ENCODE measurements at regions not wholly inside any gene's neighbourhood (a gene's known extent, or its start where the extent isn't known, plus 50 kb on each side); places are given as distances from the start of the nearest gene placed in this dataset.

DNA sequence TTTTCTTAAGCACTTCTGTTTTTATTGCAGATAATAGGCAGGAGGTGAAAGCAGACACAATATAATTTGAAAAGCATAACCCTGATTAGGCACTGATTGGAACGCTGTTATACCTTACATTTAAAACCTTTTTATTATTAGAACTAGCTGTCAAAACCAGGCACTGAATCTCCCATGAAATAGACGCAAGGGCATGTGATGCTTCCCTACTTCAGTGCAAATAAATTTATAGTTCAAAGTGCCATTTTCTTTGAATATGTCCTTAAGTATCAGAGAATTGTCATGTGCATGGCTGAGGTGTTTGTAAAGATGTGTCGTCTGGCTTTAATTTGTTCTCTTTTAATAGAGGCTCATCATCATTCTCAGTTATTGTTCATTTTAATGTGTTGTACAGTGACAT lies 386.0 kb downstream of the NR2F2 start:
- TF ChIP-seq, protein P1, sequence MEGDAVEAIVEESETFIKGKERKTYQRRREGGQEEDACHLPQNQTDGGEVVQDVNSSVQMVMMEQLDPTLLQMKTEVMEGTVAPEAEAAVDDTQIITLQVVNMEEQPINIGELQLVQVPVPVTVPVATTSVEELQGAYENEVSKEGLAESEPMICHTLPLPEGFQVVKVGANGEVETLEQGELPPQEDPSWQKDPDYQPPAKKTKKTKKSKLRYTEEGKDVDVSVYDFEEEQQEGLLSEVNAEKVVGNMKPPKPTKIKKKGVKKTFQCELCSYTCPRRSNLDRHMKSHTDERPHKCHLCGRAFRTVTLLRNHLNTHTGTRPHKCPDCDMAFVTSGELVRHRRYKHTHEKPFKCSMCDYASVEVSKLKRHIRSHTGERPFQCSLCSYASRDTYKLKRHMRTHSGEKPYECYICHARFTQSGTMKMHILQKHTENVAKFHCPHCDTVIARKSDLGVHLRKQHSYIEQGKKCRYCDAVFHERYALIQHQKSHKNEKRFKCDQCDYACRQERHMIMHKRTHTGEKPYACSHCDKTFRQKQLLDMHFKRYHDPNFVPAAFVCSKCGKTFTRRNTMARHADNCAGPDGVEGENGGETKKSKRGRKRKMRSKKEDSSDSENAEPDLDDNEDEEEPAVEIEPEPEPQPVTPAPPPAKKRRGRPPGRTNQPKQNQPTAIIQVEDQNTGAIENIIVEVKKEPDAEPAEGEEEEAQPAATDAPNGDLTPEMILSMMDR (IDR thresholded peaks at IDR 0.05; ENCODE audit: low read depth, low read length) = no peak
- TF ChIP-seq EZH2phosphoT487 (IDR thresholded peaks at IDR 0.05; ENCODE audit: low read depth) = no peak

Data from OCI-LY3 (cell line).